Glutamatergic neuron (in vitro differentiated cells): ENCODE measurements at regions not wholly inside any gene's neighbourhood (a gene's known extent, or its start where the extent isn't known, plus 50 kb on each side); places are given as distances from the start of the nearest gene placed in this dataset.

Experiments used
- DNase-seq: peaks from one replicate; pipeline ENCODE4 v3.0.0; 2022
- H3K27ac Mint-ChIP-seq: one replicate; pipeline ENCODE4 v1.8.0; 2020; ENCODE audit warnings: mild to moderate bottlenecking, mixed read lengths, inconsistent platforms; ENCODE audit not compliant: unreplicated experiment
- H3K27me3 Mint-ChIP-seq: one replicate; pipeline ENCODE4 v1.8.0; 2020; ENCODE audit warnings: mild to moderate bottlenecking, moderate library complexity, mixed read lengths, inconsistent platforms; ENCODE audit not compliant: unreplicated experiment
- H3K36me3 Mint-ChIP-seq: one replicate; pipeline ENCODE4 v1.8.0; 2020; ENCODE audit warnings: mild to moderate bottlenecking, mixed read lengths, inconsistent platforms; ENCODE audit not compliant: unreplicated experiment
- H3K4me1 Mint-ChIP-seq: one replicate; pipeline ENCODE4 v1.8.0; 2020; ENCODE audit warnings: mild to moderate bottlenecking, low read depth, mixed read lengths, inconsistent platforms; ENCODE audit not compliant: unreplicated experiment
- H3K4me3 Mint-ChIP-seq: one replicate; pipeline ENCODE4 v1.8.0; 2020; ENCODE audit warnings: mild to moderate bottlenecking, mixed read lengths, inconsistent platforms; ENCODE audit not compliant: unreplicated experiment
- H3K9me3 Mint-ChIP-seq: one replicate; pipeline ENCODE4 v1.8.0; 2020; ENCODE audit warnings: mild to moderate bottlenecking, moderate library complexity, mixed read lengths, inconsistent platforms; ENCODE audit not compliant: unreplicated experiment
- TF ChIP-seq, protein P1 (sequence below): fragments of 200-600 bp; sonication (generic); IDR thresholded peaks from one replicate; pipeline ENCODE4 v1.5.0; 2021; ENCODE audit not compliant: partially characterized antibody, unreplicated experiment

DNA sequence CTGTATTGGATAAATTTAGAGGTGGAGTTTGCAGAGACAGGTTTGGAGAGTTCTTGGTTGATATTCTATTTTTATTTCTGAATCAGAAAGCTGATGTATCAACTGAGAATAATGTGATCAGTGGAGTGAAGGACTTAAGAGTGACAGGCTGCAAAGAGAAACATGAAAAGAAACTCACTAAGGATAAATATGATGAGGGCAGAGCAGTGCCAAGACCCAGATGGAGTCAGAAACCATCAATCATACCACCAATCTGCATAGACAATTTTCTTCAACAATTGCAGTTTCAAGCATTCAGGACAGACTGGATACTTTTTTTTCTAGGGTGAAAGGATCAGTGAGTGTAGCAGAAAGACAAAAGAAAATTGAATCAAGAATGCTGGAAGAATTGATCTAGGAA, 226.7 kb upstream of the NAV3 start:
- no peak overlapping the region for H3K27ac Mint-ChIP-seq
- TF ChIP-seq, protein P1, sequence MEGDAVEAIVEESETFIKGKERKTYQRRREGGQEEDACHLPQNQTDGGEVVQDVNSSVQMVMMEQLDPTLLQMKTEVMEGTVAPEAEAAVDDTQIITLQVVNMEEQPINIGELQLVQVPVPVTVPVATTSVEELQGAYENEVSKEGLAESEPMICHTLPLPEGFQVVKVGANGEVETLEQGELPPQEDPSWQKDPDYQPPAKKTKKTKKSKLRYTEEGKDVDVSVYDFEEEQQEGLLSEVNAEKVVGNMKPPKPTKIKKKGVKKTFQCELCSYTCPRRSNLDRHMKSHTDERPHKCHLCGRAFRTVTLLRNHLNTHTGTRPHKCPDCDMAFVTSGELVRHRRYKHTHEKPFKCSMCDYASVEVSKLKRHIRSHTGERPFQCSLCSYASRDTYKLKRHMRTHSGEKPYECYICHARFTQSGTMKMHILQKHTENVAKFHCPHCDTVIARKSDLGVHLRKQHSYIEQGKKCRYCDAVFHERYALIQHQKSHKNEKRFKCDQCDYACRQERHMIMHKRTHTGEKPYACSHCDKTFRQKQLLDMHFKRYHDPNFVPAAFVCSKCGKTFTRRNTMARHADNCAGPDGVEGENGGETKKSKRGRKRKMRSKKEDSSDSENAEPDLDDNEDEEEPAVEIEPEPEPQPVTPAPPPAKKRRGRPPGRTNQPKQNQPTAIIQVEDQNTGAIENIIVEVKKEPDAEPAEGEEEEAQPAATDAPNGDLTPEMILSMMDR, result no peak
- no peaks in the 10 kb centered on the region for H3K9me3 Mint-ChIP-seq
- no peak overlapping the region for H3K4me3 Mint-ChIP-seq
- no peak for DNase-seq
- peaks cover 4% of the 10 kb centered on the region for H3K4me1 Mint-ChIP-seq
- no peaks in the 10 kb centered on the region for H3K36me3 Mint-ChIP-seq
- H3K27me3 Mint-ChIP-seq, result peaks cover 2% of the 10 kb centered on the region

DNA sequence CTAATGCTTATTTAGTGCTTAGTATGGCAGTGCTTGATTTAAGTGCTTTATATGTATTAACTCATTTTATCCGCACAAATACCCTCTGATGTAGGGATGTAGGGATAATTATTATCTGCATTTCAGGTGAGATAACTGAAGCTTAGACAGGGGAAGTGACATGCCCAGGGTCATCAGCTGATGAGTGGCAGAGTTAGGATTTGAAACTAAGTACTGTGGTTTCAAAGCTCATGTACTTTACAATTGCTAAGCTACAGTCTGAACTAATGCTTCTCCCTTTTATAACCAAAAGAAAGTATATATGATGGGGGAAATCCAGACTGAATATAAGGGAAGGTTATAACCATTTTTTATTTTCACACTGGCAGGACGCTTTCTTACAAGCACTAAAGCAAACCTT, 229.6 kb upstream of the NAV3 start:
- H3K4me3 Mint-ChIP-seq, result no peak overlapping the region
- no peaks in the 10 kb centered on the region for H3K36me3 Mint-ChIP-seq
- H3K9me3 Mint-ChIP-seq, result no peaks in the 10 kb centered on the region
- H3K27ac Mint-ChIP-seq, result no peak overlapping the region
- H3K27me3 Mint-ChIP-seq, result peaks cover 2% of the 10 kb centered on the region
- TF ChIP-seq, protein P1, result no peak
- peaks cover 4% of the 10 kb centered on the region for H3K4me1 Mint-ChIP-seq
- DNase-seq, result no peak

DNA sequence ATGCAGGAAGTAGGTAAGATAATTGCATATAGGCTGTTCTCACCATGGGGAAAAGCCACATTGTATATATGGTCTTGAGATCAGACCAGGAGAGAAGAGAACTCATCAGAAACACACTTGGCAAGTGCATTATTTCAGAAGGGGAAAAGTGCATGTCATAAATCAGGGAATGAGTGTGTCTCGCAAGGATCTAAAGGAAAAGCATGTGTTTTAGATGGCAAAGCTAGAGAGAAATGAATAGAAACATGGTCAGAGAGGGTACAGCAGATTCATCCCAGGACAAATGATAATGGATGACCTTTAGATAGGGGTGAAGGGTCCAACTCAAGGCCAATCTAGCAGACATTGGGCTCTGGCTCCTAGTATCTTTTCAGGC, 230.2 kb upstream of the NAV3 start:
- TF ChIP-seq, protein P1, result no peak
- Mint-ChIP-seq H3K4me1 (peaks cover 4% of the 10 kb centered on the region), H3K36me3 (no peaks in the 10 kb centered on the region), H3K4me3 (no peak overlapping the region), H3K9me3 (no peaks in the 10 kb centered on the region), H3K27ac (no peak overlapping the region), H3K27me3 (peaks cover 2% of the 10 kb centered on the region)
- no peak for DNase-seq

DNA sequence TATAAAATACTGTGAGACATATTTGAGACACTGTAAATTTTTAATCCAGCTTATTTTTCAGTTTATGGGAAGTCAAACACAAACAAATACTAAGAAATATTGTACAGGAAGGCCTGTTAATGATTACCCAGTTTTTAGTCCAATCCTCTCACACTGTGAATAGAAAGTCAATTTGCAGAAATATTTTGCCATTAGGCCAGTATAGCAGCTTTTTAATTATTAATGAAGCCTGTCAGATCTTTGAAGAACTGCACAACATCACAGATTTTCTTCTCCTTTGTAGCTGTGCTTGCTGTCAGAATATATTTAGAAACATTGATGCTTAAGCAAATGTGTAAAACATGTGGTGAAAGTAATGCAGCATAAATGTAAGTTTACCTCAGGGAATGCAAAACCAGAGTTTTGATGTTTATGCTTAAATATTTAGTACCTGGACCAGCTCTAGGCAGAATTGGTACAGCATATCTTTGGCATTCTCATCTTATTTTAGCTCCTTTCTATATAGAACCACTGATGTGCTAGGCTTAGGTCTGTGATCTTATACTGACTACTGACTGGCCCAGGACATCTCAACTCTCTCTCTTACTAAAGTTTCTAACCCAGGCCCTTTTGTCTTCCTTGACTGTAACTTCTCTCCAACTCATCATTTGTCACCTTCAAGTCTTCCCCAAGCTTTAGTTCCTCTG, 230.8 kb upstream of the NAV3 start:
- Mint-ChIP-seq H3K4me1 (peaks cover 4% of the 10 kb centered on the region), H3K9me3 (no peaks in the 10 kb centered on the region), H3K36me3 (no peaks in the 10 kb centered on the region), H3K4me3 (no peak overlapping the region), H3K27me3 (peaks cover 2% of the 10 kb centered on the region), H3K27ac (no peak overlapping the region)
- no peak for DNase-seq
- TF ChIP-seq, protein P1, result no peak

DNA sequence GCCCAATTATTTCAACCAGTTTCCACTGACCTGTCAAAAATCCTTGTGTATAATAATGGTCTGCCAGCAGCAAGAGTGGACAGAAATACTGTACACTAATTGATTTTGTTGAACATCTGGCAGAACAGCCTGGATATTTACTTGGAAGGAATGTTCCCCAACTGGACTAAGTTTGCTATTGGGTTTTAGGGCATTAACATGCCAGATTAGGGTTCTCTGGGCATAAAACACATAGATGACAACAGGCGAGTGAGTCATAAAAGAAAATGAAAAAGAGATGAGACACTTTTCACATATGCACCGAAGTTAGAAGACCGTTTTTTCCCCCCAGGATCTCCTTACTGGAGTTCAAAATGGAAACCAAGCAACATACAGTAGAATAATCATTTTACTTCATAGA, 236.3 kb upstream of the NAV3 start:
- TF ChIP-seq, protein P1, result no peak
- no peaks in the 10 kb centered on the region for H3K9me3 Mint-ChIP-seq
- H3K4me3 Mint-ChIP-seq, result no peak overlapping the region
- H3K27me3 Mint-ChIP-seq, result no peaks in the 10 kb centered on the region
- no peaks in the 10 kb centered on the region for H3K36me3 Mint-ChIP-seq
- H3K27ac Mint-ChIP-seq, result no peak overlapping the region
- DNase-seq, result no peak
- peaks cover 7% of the 10 kb centered on the region for H3K4me1 Mint-ChIP-seq
